K562 (cell line): ENCODE measurements at regions not wholly inside any gene's neighbourhood (a gene's known extent, or its start where the extent isn't known, plus 50 kb on each side); places are given as distances from the start of the nearest gene placed in this dataset.

ENCODE experiments used
- ARHGAP35 ChIP-seq: fragments of 450-650 bp; IDR thresholded peaks from 2 replicates; pipeline ENCODE4 v1.6.1; 2018; ENCODE audit not compliant: partially characterized antibody
- CBX1 ChIP-seq: sonication (generic); IDR thresholded peaks from 2 replicates; pipeline ENCODE4 v1.6.1; 2016; ENCODE audit warnings: antibody characterized with exemption, low read depth, mild to moderate bottlenecking
- CBX8 ChIP-seq: fragments of 200-600 bp; sonication (generic); IDR thresholded peaks from 2 replicates; pipeline ENCODE4 v1.6.1; 2012; ENCODE audit warnings: borderline replicate concordance, mixed run types, low read depth, mild to moderate bottlenecking, moderate library complexity, mixed read lengths, low read length, control low read depth, inconsistent platforms; ENCODE audit not compliant: poor library complexity, severe bottlenecking; ENCODE audit errors: extremely low read depth
- EP300 ChIP-seq: IDR thresholded peaks from 2 replicates; pipeline ENCODE4 v1.6.1; 2012; ENCODE audit warnings: low read length, improper control_type of control experiment
- ETS2 ChIP-seq: IDR thresholded peaks from 2 replicates; pipeline ENCODE4 v1.6.1; 2016; ENCODE audit warnings: borderline replicate concordance, missing genetic modification characterization, mild to moderate bottlenecking, moderate library complexity, missing compliant biosample characterization; ENCODE audit not compliant: poor library complexity, severe bottlenecking
- HMGN3 ChIP-seq: IDR thresholded peaks from 2 replicates; pipeline ENCODE4 v1.6.1; 2011; ENCODE audit warnings: borderline replicate concordance, low read depth, mild to moderate bottlenecking, mixed read lengths, low read length; ENCODE audit not compliant: insufficient read length; ENCODE audit errors: extremely low read depth
- NCOA1 ChIP-seq: fragments of 450-650 bp; IDR thresholded peaks from 2 replicates; pipeline ENCODE4 v1.6.1; 2016; ENCODE audit warnings: low read depth
- NR2F6 ChIP-seq: fragments of 450-650 bp; formaldehyde crosslinking; IDR thresholded peaks from 2 replicates; pipeline ENCODE4 v1.4.0; 2020; ENCODE audit warnings: mild to moderate bottlenecking
- POU5F1 ChIP-seq: fragments of 150-350 bp; IDR thresholded peaks from 2 replicates; pipeline ENCODE4 v1.6.1; 2014; ENCODE audit warnings: borderline replicate concordance, low read length, low read depth, mild to moderate bottlenecking; ENCODE audit not compliant: partially characterized antibody
- PPARD ChIP-seq: fragments of 250-450 bp; sonication (Bioruptor Pico); IDR thresholded peaks from 2 replicates; pipeline ENCODE4 v1.8.0; 2022; ENCODE audit warnings: inconsistent platforms, mild to moderate bottlenecking, moderate library complexity
- SAP30 ChIP-seq: fragments of 200-600 bp; sonication (generic); IDR thresholded peaks from 2 replicates; pipeline ENCODE4 v1.6.1; 2012; ENCODE audit warnings: borderline replicate concordance, low read depth, mild to moderate bottlenecking, moderate library complexity, low read length, control low read depth, inconsistent platforms; ENCODE audit not compliant: insufficient read depth, poor library complexity, severe bottlenecking
- TAF9B ChIP-seq: fragments of 450-650 bp; IDR thresholded peaks from 2 replicates; pipeline ENCODE4 v1.6.1; 2018; ENCODE audit warnings: mild to moderate bottlenecking; ENCODE audit not compliant: partially characterized antibody
- TAL1 ChIP-seq: fragments of 450-650 bp; IDR thresholded peaks from 2 replicates; pipeline ENCODE4 v1.6.1; 2016; ENCODE audit warnings: mild to moderate bottlenecking
- ZNF197 ChIP-seq: fragments of 200-800 bp; sonication (Bioruptor generic); IDR thresholded peaks from 2 replicates; pipeline ENCODE4 v1.6.1; 2016; ENCODE audit warnings: low read depth, missing genetic modification characterization, missing compliant biosample characterization
- ZNF445 ChIP-seq: fragments of 250-450 bp; sonication (Bioruptor Pico); IDR thresholded peaks from 2 replicates; pipeline ENCODE4 v1.4.0; 2020; ENCODE audit warnings: low read depth, mild to moderate bottlenecking, moderate library complexity
- ZNF668 ChIP-seq: fragments of 250-450 bp; sonication (Bioruptor Pico); IDR thresholded peaks from 2 replicates; pipeline ENCODE4 v1.8.0; 2022; ENCODE audit warnings: mild to moderate bottlenecking, inconsistent platforms
- ZNF766 ChIP-seq: fragments of 200-800 bp; sonication (Bioruptor generic); conservative IDR thresholded peaks from 2 replicates; pipeline ENCODE4 v1.6.1; 2016; ENCODE audit warnings: missing genetic modification characterization, missing compliant biosample characterization
- ZNF77 ChIP-seq: fragments of 250-450 bp; sonication (Bioruptor Pico); IDR thresholded peaks from 2 replicates; pipeline ENCODE4 v1.5.0; 2020
- TF ChIP-seq, protein P1 (sequence below): fragments of 450-650 bp; formaldehyde crosslinking; IDR thresholded peaks from 2 replicates; pipeline ENCODE4 v1.4.0; 2020; ENCODE audit warnings: mild to moderate bottlenecking
- TF ChIP-seq, protein P2 (sequence below): fragments of 450-650 bp; IDR thresholded peaks from one replicate; pipeline ENCODE4 v1.6.1; 2018; ENCODE audit warnings: mild to moderate bottlenecking, moderate library complexity; ENCODE audit not compliant: partially characterized antibody
- TF ChIP-seq, protein P3 (sequence below): IDR thresholded peaks from 2 replicates; pipeline ENCODE4 v1.6.1; 2011; ENCODE audit warnings: borderline replicate concordance, low read depth, mild to moderate bottlenecking, moderate library complexity, low read length; ENCODE audit not compliant: insufficient read depth, poor library complexity, severe bottlenecking

DNA sequence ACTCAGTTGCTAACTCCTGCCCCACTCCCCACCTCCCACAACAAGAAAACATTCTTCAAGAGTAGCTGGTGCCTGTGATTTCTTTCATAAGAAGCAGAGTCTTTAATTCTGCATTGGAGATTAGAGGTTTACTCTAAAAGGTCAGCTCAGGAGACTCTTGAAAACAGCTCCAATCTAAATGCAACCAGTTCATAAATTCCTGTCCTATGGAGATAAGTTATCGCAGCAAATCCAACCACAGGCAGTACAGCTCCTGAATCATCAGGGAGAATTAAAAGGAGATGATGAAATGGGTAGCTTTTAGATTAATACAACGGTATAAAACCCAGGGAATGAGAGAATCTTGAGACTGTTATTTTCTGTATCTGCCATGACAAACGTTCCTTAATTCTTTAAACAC is 130.7 kb downstream of the SOCS6 start (continued):
- TF ChIP-seq HMGN3 (no peak), ETS2 (no peak), SAP30 (no peak), ZNF77 (CRISPR knock-in tag) (no peak), NR2F6 (CRISPR knock-in tag) (no peak), POU5F1 (no peak), CBX1 (no peak), TAL1 (peak; percentile 66), TAF9B (no peak), EP300 (peak; percentile 64), ZNF197 (CRISPR knock-in tag) (no peak), ZNF445 (no peak), NCOA1 (no peak), ARHGAP35 (no peak), CBX8 (no peak), PPARD (no peak), ZNF766 (peak; percentile 86), ZNF668 (CRISPR knock-in tag) (no peak)
- TF ChIP-seq, protein P1, sequence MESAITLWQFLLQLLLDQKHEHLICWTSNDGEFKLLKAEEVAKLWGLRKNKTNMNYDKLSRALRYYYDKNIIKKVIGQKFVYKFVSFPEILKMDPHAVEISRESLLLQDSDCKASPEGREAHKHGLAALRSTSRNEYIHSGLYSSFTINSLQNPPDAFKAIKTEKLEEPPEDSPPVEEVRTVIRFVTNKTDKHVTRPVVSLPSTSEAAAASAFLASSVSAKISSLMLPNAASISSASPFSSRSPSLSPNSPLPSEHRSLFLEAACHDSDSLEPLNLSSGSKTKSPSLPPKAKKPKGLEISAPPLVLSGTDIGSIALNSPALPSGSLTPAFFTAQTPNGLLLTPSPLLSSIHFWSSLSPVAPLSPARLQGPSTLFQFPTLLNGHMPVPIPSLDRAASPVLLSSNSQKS (CRISPR knock-in tag) = no peak
- TF ChIP-seq, protein P2, sequence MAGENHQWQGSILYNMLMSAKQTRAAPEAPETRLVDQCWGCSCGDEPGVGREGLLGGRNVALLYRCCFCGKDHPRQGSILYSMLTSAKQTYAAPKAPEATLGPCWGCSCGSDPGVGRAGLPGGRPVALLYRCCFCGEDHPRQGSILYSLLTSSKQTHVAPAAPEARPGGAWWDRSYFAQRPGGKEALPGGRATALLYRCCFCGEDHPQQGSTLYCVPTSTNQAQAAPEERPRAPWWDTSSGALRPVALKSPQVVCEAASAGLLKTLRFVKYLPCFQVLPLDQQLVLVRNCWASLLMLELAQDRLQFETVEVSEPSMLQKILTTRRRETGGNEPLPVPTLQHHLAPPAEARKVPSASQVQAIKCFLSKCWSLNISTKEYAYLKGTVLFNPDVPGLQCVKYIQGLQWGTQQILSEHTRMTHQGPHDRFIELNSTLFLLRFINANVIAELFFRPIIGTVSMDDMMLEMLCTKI = no peak
- TF ChIP-seq, protein P3, sequence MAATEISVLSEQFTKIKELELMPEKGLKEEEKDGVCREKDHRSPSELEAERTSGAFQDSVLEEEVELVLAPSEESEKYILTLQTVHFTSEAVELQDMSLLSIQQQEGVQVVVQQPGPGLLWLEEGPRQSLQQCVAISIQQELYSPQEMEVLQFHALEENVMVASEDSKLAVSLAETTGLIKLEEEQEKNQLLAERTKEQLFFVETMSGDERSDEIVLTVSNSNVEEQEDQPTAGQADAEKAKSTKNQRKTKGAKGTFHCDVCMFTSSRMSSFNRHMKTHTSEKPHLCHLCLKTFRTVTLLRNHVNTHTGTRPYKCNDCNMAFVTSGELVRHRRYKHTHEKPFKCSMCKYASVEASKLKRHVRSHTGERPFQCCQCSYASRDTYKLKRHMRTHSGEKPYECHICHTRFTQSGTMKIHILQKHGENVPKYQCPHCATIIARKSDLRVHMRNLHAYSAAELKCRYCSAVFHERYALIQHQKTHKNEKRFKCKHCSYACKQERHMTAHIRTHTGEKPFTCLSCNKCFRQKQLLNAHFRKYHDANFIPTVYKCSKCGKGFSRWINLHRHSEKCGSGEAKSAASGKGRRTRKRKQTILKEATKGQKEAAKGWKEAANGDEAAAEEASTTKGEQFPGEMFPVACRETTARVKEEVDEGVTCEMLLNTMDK = no peak
